GM23338 (cell line): ENCODE measurements at regions not wholly inside any gene's neighbourhood (a gene's known extent, or its start where the extent isn't known, plus 50 kb on each side); places are given as distances from the start of the nearest gene placed in this dataset.

Experiments
- ATAC-seq: fragments of 200-7000 bp; cut with Tn5 transposase; 3 replicates; pipeline ENCODE4 v1.9.1; 2020
- DNase-seq: peaks from one replicate; pipeline ENCODE4 v3.0.0-alpha.2; 2015; ENCODE audit warnings: low spot score
- H2AFZ ChIP-seq: fragments of 200-600 bp; sonication (generic); 2 replicates; pipeline ENCODE4 v1.8.0; 2016; ENCODE audit warnings: antibody characterized with exemption, mild to moderate bottlenecking, moderate library complexity
- H3F3A ChIP-seq: fragments of 200-600 bp; sonication (generic); replicated peaks from 2 replicates; pipeline ENCODE4 v1.8.0; 2017; ENCODE audit warnings: antibody characterized with exemption, mixed run types, low read depth
- H3K27ac ChIP-seq: fragments of 200-600 bp; sonication (generic); 2 replicates; pipeline ENCODE4 v1.6.1; 2016; ENCODE audit warnings: low read depth
- H3K27me3 ChIP-seq: fragments of 200-600 bp; sonication (generic); 2 replicates; pipeline ENCODE4 v1.8.0; 2016; ENCODE audit warnings: mild to moderate bottlenecking, mixed run types, moderate library complexity; ENCODE audit not compliant: insufficient read depth
- H3K36me3 ChIP-seq: fragments of 200-600 bp; sonication (generic); 2 replicates; pipeline ENCODE4 v1.8.0; 2016; ENCODE audit warnings: mild to moderate bottlenecking; ENCODE audit not compliant: insufficient read depth
- H3K4me1 ChIP-seq: fragments of 200-600 bp; sonication (generic); 2 replicates; pipeline ENCODE4 v1.8.0; 2016; ENCODE audit warnings: mild to moderate bottlenecking, moderate library complexity; ENCODE audit not compliant: insufficient read depth
- H3K4me2 ChIP-seq: fragments of 200-600 bp; sonication (generic); 2 replicates; pipeline ENCODE4 v1.7.1; 2017; ENCODE audit warnings: mixed run types
- H3K4me3 ChIP-seq: fragments of 200-600 bp; sonication (generic); 2 replicates; pipeline ENCODE4 v1.6.1; 2016; ENCODE audit warnings: mixed run types
- H3K79me2 ChIP-seq: fragments of 200-600 bp; sonication (generic); replicated peaks from 2 replicates; pipeline ENCODE4 v1.8.0; 2017; ENCODE audit warnings: mild to moderate bottlenecking; ENCODE audit not compliant: insufficient read depth
- H3K9me2 ChIP-seq: fragments of 200-600 bp; sonication (generic); 2 replicates; pipeline ENCODE4 v1.8.0; 2017; ENCODE audit not compliant: insufficient read depth
- H4K20me1 ChIP-seq: fragments of 200-600 bp; sonication (generic); replicated peaks from 2 replicates; pipeline ENCODE4 v1.8.0; 2017; ENCODE audit warnings: mild to moderate bottlenecking; ENCODE audit not compliant: insufficient read depth
- H3K27ac Mint-ChIP-seq: 2 replicates; pipeline ENCODE4 v1.8.0; 2020; ENCODE audit warnings: inconsistent platforms, mild to moderate bottlenecking, moderate library complexity, mixed read lengths
- H3K27me3 Mint-ChIP-seq: 3 replicates; pipeline ENCODE4 v1.8.0; 2022; ENCODE audit warnings: low read depth, mild to moderate bottlenecking, moderate library complexity, mixed read lengths, inconsistent platforms; ENCODE audit not compliant: insufficient read depth, poor library complexity
- H3K36me3 Mint-ChIP-seq: 3 replicates; pipeline ENCODE4 v1.8.0; 2021; ENCODE audit warnings: low read depth, mild to moderate bottlenecking, inconsistent platforms, moderate library complexity, mixed read lengths
- H3K4me1 Mint-ChIP-seq: 3 replicates; pipeline ENCODE4 v1.8.0; 2020; ENCODE audit warnings: mild to moderate bottlenecking, inconsistent platforms, mixed read lengths
- H3K4me3 Mint-ChIP-seq: 3 replicates; pipeline ENCODE4 v1.8.0; 2021; ENCODE audit warnings: moderate library complexity, mild to moderate bottlenecking, inconsistent platforms, mixed read lengths
- H3K9me3 Mint-ChIP-seq: 3 replicates; pipeline ENCODE4 v1.8.0; 2020; ENCODE audit warnings: moderate library complexity, mild to moderate bottlenecking, inconsistent platforms, mixed read lengths
- CREB1 ChIP-seq: fragments of 250-450 bp; sonication (Bioruptor Pico); IDR thresholded peaks from 2 replicates; pipeline ENCODE4 v1.5.0; 2020; ENCODE audit warnings: low read depth, mild to moderate bottlenecking, moderate library complexity
- CTCF ChIP-seq, 2 experiments: fragments of 200-600 bp in 1 of 2; sonication (generic) in 1 of 2; conservative IDR thresholded peaks; 2 replicates each; pipeline versions ENCODE4 v1.5.1 to v1.6.1; 2016 to 2017; ENCODE audit warnings: antibody characterized with exemption in 2 of 2, low read depth in 2 of 2, mild to moderate bottlenecking in 2 of 2, moderate library complexity in 1 of 2
- EZH2 ChIP-seq: fragments of 200-600 bp; sonication (generic); IDR thresholded peaks from one replicate; pipeline ENCODE4 v1.8.0; 2017; ENCODE audit warnings: antibody characterized with exemption, mild to moderate bottlenecking, low read depth; ENCODE audit not compliant: unreplicated experiment
- EZH2phosphoT487 ChIP-seq: fragments of 200-600 bp; sonication (generic); IDR thresholded peaks from one replicate; pipeline ENCODE4 v1.8.1; 2018; ENCODE audit warnings: antibody characterized with exemption; ENCODE audit not compliant: unreplicated experiment
- JUNB ChIP-seq: IDR thresholded peaks from one replicate; pipeline ENCODE4 v1.6.1; 2016; ENCODE audit warnings: antibody characterized with exemption; ENCODE audit not compliant: unreplicated experiment
- NANOG ChIP-seq: IDR thresholded peaks from 2 replicates; pipeline ENCODE4 v1.6.1; 2016; ENCODE audit warnings: antibody characterized with exemption, borderline replicate concordance
- POLR2AphosphoS5 ChIP-seq: IDR thresholded peaks from 2 replicates; pipeline ENCODE4 v1.6.1; 2016; ENCODE audit warnings: antibody characterized with exemption, low read depth
- REST ChIP-seq: IDR thresholded peaks from one replicate; pipeline ENCODE4 v1.6.1; 2018; ENCODE audit warnings: antibody characterized with exemption; ENCODE audit not compliant: unreplicated experiment
- STAT1 ChIP-seq: IDR thresholded peaks from one replicate; pipeline ENCODE4 v1.6.1; 2016; ENCODE audit warnings: antibody characterized with exemption; ENCODE audit not compliant: unreplicated experiment
- ZNF114 ChIP-seq: fragments of 250-450 bp; sonication (Bioruptor Pico); IDR thresholded peaks from 2 replicates; pipeline ENCODE4 v1.5.0; 2020; ENCODE audit warnings: mild to moderate bottlenecking, moderate library complexity
- ZNF331 ChIP-seq: fragments of 250-450 bp; sonication (Bioruptor Pico); IDR thresholded peaks from 2 replicates; pipeline ENCODE4 v1.5.0; 2020; ENCODE audit warnings: low read depth, mild to moderate bottlenecking, moderate library complexity
- TF ChIP-seq, protein P1 (sequence below): fragments of 250-450 bp; sonication (Bioruptor Pico); IDR thresholded peaks from 2 replicates; pipeline ENCODE4 v1.5.0; 2020; ENCODE audit warnings: mild to moderate bottlenecking, moderate library complexity
- TF ChIP-seq, protein P2 (sequence below): IDR thresholded peaks from 2 replicates; pipeline ENCODE4 v1.6.1; 2016; ENCODE audit warnings: antibody characterized with exemption

DNA sequence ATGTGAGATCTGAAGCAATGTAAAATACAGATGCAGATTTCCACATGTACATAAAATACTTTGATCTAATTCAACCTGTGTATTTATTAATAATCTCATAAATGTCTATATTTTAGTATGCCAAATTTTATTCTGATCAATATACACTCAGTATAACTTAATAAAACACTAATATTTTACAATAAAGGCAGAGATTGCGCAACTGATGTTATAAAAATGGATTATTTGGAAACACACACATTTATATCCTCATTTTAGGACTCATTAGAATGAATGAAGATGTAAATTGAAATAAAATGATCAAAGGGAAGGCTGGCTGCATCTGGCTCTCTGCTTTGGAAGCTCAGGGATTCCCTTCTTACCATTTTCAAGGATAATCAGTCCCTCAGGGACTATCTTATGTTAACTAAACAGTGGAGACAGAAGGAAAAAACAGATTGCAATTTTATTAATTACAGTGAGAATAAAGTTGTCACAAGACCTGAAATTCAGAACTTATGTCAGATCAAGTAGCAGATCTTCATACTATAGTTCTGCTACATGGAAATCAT is 900.9 kb upstream of the EPHA5 start:
- H2AFZ ChIP-seq = no peak overlapping the region
- Mint-ChIP-seq H3K4me3 (no peak overlapping the region), H3K4me1 (no peaks in the 10 kb centered on the region), H3K27me3 (no peaks in the 10 kb centered on the region), H3K36me3 (no peaks in the 10 kb centered on the region), H3K9me3 (no peaks in the 10 kb centered on the region), H3K27ac (no peak overlapping the region)
- ATAC-seq (no peak), DNase-seq (no peak)
- no peaks in the 10 kb centered on the region for H3K27me3 ChIP-seq
- H3K36me3 ChIP-seq = no peaks in the 10 kb centered on the region
- H3K4me2 ChIP-seq = no peak overlapping the region
- no peaks in the 10 kb centered on the region for H3K4me1 ChIP-seq
- H3K9me2 ChIP-seq = no peaks in the 10 kb centered on the region
- no peaks in the 10 kb centered on the region for H4K20me1 ChIP-seq
- H3K4me3 ChIP-seq = no peak overlapping the region
- H3K27ac ChIP-seq = no peak overlapping the region
- H3K79me2 ChIP-seq = no peaks in the 10 kb centered on the region
- no peaks in the 10 kb centered on the region for H3F3A ChIP-seq
- no peak for TF ChIP-seq CTCF (conservative IDR thresholded peaks at IDR 0.05; ENCODE audit: low read depth in 2 of 2)
- no peak for TF ChIP-seq ZNF331 (CRISPR knock-in tag)
- TF ChIP-seq EZH2phosphoT487 = no peak
- no peak for TF ChIP-seq POLR2AphosphoS5
- TF ChIP-seq, protein P1, sequence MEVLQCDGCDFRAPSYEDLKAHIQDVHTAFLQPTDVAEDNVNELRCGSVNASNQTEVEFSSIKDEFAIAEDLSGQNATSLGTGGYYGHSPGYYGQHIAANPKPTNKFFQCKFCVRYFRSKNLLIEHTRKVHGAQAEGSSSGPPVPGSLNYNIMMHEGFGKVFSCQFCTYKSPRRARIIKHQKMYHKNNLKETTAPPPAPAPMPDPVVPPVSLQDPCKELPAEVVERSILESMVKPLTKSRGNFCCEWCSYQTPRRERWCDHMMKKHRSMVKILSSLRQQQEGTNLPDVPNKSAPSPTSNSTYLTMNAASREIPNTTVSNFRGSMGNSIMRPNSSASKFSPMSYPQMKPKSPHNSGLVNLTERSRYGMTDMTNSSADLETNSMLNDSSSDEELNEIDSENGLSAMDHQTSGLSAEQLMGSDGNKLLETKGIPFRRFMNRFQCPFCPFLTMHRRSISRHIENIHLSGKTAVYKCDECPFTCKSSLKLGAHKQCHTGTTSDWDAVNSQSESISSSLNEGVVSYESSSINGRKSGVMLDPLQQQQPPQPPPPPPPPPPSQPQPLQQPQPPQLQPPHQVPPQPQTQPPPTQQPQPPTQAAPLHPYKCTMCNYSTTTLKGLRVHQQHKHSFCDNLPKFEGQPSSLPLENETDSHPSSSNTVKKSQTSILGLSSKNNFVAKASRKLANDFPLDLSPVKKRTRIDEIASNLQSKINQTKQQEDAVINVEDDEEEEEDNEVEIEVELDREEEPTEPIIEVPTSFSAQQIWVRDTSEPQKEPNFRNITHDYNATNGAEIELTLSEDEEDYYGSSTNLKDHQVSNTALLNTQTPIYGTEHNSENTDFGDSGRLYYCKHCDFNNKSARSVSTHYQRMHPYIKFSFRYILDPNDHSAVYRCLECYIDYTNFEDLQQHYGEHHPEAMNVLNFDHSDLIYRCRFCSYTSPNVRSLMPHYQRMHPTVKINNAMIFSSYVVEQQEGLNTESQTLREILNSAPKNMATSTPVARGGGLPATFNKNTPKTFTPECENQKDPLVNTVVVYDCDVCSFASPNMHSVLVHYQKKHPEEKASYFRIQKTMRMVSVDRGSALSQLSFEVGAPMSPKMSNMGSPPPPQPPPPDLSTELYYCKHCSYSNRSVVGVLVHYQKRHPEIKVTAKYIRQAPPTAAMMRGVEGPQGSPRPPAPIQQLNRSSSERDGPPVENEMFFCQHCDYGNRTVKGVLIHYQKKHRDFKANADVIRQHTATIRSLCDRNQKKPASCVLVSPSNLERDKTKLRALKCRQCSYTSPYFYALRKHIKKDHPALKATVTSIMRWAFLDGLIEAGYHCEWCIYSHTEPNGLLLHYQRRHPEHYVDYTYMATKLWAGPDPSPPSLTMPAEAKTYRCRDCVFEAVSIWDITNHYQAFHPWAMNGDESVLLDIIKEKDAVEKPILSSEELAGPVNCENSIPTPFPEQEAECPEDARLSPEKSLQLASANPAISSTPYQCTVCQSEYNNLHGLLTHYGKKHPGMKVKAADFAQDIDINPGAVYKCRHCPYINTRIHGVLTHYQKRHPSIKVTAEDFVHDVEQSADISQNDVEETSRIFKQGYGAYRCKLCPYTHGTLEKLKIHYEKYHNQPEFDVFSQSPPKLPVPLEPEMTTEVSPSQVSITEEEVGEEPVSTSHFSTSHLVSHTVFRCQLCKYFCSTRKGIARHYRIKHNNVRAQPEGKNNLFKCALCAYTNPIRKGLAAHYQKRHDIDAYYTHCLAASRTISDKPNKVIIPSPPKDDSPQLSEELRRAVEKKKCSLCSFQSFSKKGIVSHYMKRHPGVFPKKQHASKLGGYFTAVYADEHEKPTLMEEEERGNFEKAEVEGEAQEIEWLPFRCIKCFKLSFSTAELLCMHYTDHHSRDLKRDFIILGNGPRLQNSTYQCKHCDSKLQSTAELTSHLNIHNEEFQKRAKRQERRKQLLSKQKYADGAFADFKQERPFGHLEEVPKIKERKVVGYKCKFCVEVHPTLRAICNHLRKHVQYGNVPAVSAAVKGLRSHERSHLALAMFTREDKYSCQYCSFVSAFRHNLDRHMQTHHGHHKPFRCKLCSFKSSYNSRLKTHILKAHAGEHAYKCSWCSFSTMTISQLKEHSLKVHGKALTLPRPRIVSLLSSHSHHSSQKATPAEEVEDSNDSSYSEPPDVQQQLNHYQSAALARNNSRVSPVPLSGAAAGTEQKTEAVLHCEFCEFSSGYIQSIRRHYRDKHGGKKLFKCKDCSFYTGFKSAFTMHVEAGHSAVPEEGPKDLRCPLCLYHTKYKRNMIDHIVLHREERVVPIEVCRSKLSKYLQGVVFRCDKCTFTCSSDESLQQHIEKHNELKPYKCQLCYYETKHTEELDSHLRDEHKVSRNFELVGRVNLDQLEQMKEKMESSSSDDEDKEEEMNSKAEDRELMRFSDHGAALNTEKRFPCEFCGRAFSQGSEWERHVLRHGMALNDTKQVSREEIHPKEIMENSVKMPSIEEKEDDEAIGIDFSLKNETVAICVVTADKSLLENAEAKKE (CRISPR knock-in tag) = no peak
- TF ChIP-seq, protein P2, sequence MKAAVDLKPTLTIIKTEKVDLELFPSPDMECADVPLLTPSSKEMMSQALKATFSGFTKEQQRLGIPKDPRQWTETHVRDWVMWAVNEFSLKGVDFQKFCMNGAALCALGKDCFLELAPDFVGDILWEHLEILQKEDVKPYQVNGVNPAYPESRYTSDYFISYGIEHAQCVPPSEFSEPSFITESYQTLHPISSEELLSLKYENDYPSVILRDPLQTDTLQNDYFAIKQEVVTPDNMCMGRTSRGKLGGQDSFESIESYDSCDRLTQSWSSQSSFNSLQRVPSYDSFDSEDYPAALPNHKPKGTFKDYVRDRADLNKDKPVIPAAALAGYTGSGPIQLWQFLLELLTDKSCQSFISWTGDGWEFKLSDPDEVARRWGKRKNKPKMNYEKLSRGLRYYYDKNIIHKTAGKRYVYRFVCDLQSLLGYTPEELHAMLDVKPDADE = no peak
- TF ChIP-seq NANOG = no peak
- no peak for TF ChIP-seq EZH2
- no peak for TF ChIP-seq STAT1
- no peak for TF ChIP-seq ZNF114
- no peak for TF ChIP-seq JUNB
- TF ChIP-seq CREB1 = no peak
- TF ChIP-seq REST = no peak
